SU-DHL-6 (cell line): ENCODE measurements at regions not wholly inside any gene's neighbourhood (a gene's known extent, or its start where the extent isn't known, plus 50 kb on each side); places are given as distances from the start of the nearest gene placed in this dataset.

Experiments used
- CTCF ChIP-seq: fragments of 200-600 bp; sonication (generic); IDR thresholded peaks from one replicate; pipeline ENCODE4 v1.5.1; 2017; ENCODE audit warnings: antibody characterized with exemption, mild to moderate bottlenecking, low read length, moderate library complexity; ENCODE audit not compliant: insufficient read depth, poor library complexity, severe bottlenecking
- EZH2phosphoT487 ChIP-seq: fragments of 200-600 bp; sonication (generic), shearing (Covaris generic); conservative IDR thresholded peaks from 2 replicates; pipeline ENCODE4 v1.6.1; 2018; ENCODE audit warnings: mild to moderate bottlenecking, antibody characterized with exemption, low read length, moderate library complexity, mixed read lengths

GRCh38 chr5:106019261-106019660 is 1651.5 kb downstream of the EFNA5 start:
- TF ChIP-seq CTCF (no peak), EZH2phosphoT487 (no peak)
